SK-N-SH (cell line): ENCODE measurements at regions not wholly inside any gene's neighbourhood (a gene's known extent, or its start where the extent isn't known, plus 50 kb on each side); places are given as distances from the start of the nearest gene placed in this dataset.

ENCODE experiments used
- CTCF ChIA-PET: fragments of 300-600, 350-600 bp; formaldehyde crosslinking; extraction: SDS; loops from one replicate; lab custom pipeline; 2021; lab: Yijun Ruan, JAX
- POLR2A ChIA-PET: fragments of 350-600 bp; sonication (Branson Sonifier 250); formaldehyde crosslinking; extraction: SDS; loops from one replicate; lab custom pipeline; 2020; ENCODE audit warnings: antibody characterized with exemption, inconsistent platforms; lab: Yijun Ruan, JAX
- DNase-seq: peaks from one replicate; pipeline ENCODE4 v3.0.0; 2012
- H2AFZ ChIP-seq: fragments of 200-600 bp; sonication (generic); 2 replicates; pipeline ENCODE4 v1.8.1; 2016; ENCODE audit warnings: antibody characterized with exemption, mild to moderate bottlenecking, low read depth
- H3F3A ChIP-seq: fragments of 200-600 bp; sonication (generic); replicated peaks from 2 replicates; pipeline ENCODE3; 2016; ENCODE audit warnings: antibody characterized with exemption, mild to moderate bottlenecking; ENCODE audit not compliant: insufficient read depth
- H3K27ac ChIP-seq, 2 experiments: fragments of 200-500 bp in 1 of 2; fragments of 200-600 bp in 1 of 2; sonication (Bioruptor generic) in 1 of 2; sonication (generic), shearing (Covaris generic) in 1 of 2; 2 replicates each; pipeline versions ENCODE4 v1.5.1 to v1.6.1; 2014 to 2016; ENCODE audit warnings: low read depth in 2 of 2, inconsistent platforms in 1 of 2, low read length in 1 of 2, mild to moderate bottlenecking in 1 of 2, mixed read lengths in 1 of 2
- H3K27me3 ChIP-seq: fragments of 200-600 bp; sonication (generic), shearing (Covaris generic); 2 replicates; pipeline ENCODE4 v1.6.1; 2016; ENCODE audit warnings: mixed run types; ENCODE audit not compliant: insufficient read depth
- H3K36me3 ChIP-seq, 2 experiments: fragments of 200-500 bp in 1 of 2; fragments of 200-600 bp in 1 of 2; sonication (Bioruptor generic) in 1 of 2; sonication (generic) in 1 of 2; replicated peaks in 1 of 2; 2 replicates each; pipeline versions ENCODE3 to v1.5.1; 2014 to 2016; ENCODE audit warnings: low read length in 1 of 2, mild to moderate bottlenecking in 1 of 2; ENCODE audit not compliant: insufficient read depth in 2 of 2, control insufficient read depth in 1 of 2
- H3K4me1 ChIP-seq, 2 experiments: fragments of 200-500 bp in 1 of 2; fragments of 200-600 bp in 1 of 2; sonication (Bioruptor generic) in 1 of 2; sonication (generic), shearing (Covaris generic) in 1 of 2; 2 replicates each; pipeline versions ENCODE4 v1.5.1 to v1.6.1; 2014 to 2016; ENCODE audit warnings: low read depth in 1 of 2, low read length in 1 of 2, mixed run types in 1 of 2; ENCODE audit not compliant: insufficient read depth in 2 of 2, control insufficient read depth in 1 of 2
- H3K4me2 ChIP-seq: fragments of 200-600 bp; sonication (generic), shearing (Covaris generic); 2 replicates; pipeline ENCODE4 v1.6.1; 2017; ENCODE audit warnings: mixed run types
- H3K4me3 ChIP-seq, 2 experiments: fragments of 200-500 bp in 1 of 2; fragments of 200-600 bp in 1 of 2; sonication (Bioruptor generic) in 1 of 2; sonication (generic), shearing (Covaris generic) in 1 of 2; 2 replicates each; pipeline versions ENCODE4 v1.5.1 to v1.8.1; 2014 to 2016; ENCODE audit warnings: low read depth in 2 of 2, inconsistent platforms in 1 of 2, low read length in 1 of 2, mild to moderate bottlenecking in 1 of 2, mixed read lengths in 1 of 2, moderate library complexity in 1 of 2
- H3K79me2 ChIP-seq: fragments of 200-600 bp; sonication (generic); 2 replicates; pipeline ENCODE4 v1.8.1; 2017; ENCODE audit warnings: mild to moderate bottlenecking; ENCODE audit not compliant: insufficient read depth
- H3K9ac ChIP-seq: fragments of 200-600 bp; sonication (generic); 2 replicates; pipeline ENCODE4 v1.6.1; 2017; ENCODE audit warnings: mixed run types
- H3K9me2 ChIP-seq: fragments of 200-600 bp; sonication (generic); 2 replicates; pipeline ENCODE4 v1.6.1; 2017; ENCODE audit warnings: mixed run types
- H3K9me3 ChIP-seq: fragments of 200-600 bp; sonication (generic); 2 replicates; pipeline ENCODE4 v1.6.1; 2017; ENCODE audit warnings: mixed run types, mild to moderate bottlenecking, moderate library complexity
- H4K20me1 ChIP-seq: fragments of 200-600 bp; sonication (generic); 2 replicates; pipeline ENCODE4 v1.6.1; 2017; ENCODE audit warnings: mild to moderate bottlenecking, mixed run types; ENCODE audit not compliant: insufficient read depth
- ELF1 ChIP-seq: IDR thresholded peaks from 2 replicates; pipeline ENCODE4 v1.4.0; 2012
- EZH2phosphoT487 ChIP-seq: fragments of 200-600 bp; sonication (generic); IDR thresholded peaks from 2 replicates; pipeline ENCODE4 v1.6.1; 2017; ENCODE audit warnings: low read depth, mixed run types, mild to moderate bottlenecking, antibody characterized with exemption, moderate library complexity, borderline replicate concordance
- FOXM1 ChIP-seq: IDR thresholded peaks from 2 replicates; pipeline ENCODE4 v1.4.0; 2012; ENCODE audit warnings: low read depth, mild to moderate bottlenecking
- JUND ChIP-seq: IDR thresholded peaks from 2 replicates; pipeline ENCODE4 v1.4.0; 2012
- RAD21 ChIP-seq: IDR thresholded peaks from 2 replicates; pipeline ENCODE4 v1.6.1; 2012; ENCODE audit warnings: mild to moderate bottlenecking, low read length
- RCOR1 ChIP-seq: fragments of 150-350 bp; IDR thresholded peaks from 2 replicates; pipeline ENCODE4 v1.6.1; 2017; ENCODE audit warnings: antibody characterized with exemption, low read length
- SIN3A ChIP-seq: IDR thresholded peaks from 2 replicates; pipeline ENCODE4 v1.6.1; 2012; ENCODE audit warnings: low read depth, mild to moderate bottlenecking, low read length, moderate library complexity, borderline replicate concordance
- TAF1 ChIP-seq: IDR thresholded peaks from 2 replicates; pipeline ENCODE4 v1.6.1; 2012; ENCODE audit warnings: low read depth, mild to moderate bottlenecking, low read length, moderate library complexity, borderline replicate concordance
- TEAD4 ChIP-seq: IDR thresholded peaks from 2 replicates; pipeline ENCODE4 v1.4.0; 2012; ENCODE audit warnings: mild to moderate bottlenecking, borderline replicate concordance; ENCODE audit not compliant: insufficient read depth
- WGBS: methylation state at CpG from one replicate; pipeline ENCODE4 v1.1.6; 2017; ENCODE audit warnings: low lambda C conversion rate; 5-methylcytosine and 5-hydroxymethylcytosine counted together
- TF ChIP-seq, protein P1 (sequence below): fragments of 150-350 bp; IDR thresholded peaks from 2 replicates; pipeline ENCODE4 v1.6.1; 2017; ENCODE audit warnings: antibody characterized with exemption, low read length, low read depth, borderline replicate concordance
- TF ChIP-seq, protein P2 (sequence below): IDR thresholded peaks from 2 replicates; pipeline ENCODE4 v1.4.0; 2012; ENCODE audit warnings: low read depth
- TF ChIP-seq, protein P3 (sequence below): IDR thresholded peaks from 2 replicates; pipeline ENCODE4; 2012

DNA sequence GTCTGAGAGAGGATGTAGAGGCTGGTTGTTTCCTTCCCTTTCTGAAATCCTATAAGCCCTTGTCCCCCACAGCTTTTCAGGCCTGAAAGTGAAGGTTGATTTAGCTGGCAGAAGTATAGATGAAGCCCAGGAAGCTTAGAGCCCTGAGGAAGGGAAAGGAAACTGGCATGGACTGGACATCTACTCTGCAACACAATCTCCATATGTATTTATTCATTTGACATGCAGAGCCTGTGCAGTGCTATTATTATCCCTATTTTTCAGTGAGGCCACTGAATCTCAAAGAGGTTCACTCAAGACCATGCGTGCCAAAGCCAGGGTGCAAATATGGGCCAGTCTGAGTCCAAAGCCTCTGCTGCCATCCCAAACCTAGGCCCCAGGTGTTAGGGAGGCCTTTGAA is 78.5 kb upstream of the KCND3 start:
- WGBS, result no CpG with 5 or more reads among the region's 1 CpG
- TF ChIP-seq TEAD4 (no peak), EZH2phosphoT487 (no peak), SIN3A (no peak), RAD21 (no peak), RCOR1 (no peak), FOXM1 (no peak)
- Histone ChIP-seq H3K9me3 (no peaks in the 10 kb centered on the region; the same call in 1 of the 2 replicates), H3K27me3 (no peaks in the 10 kb centered on the region), H3K9ac (no peak overlapping the region), H3K9me2 (no peaks in the 10 kb centered on the region), H3K4me1 (no peaks in the 10 kb centered on the region; a peak in 1 of 4 replicates), H2AFZ (no peak overlapping the region), H3F3A (no peaks in the 10 kb centered on the region), H3K79me2 (no peaks in the 10 kb centered on the region), H3K4me2 (no peak overlapping the region), H3K27ac (no peak overlapping the region), H4K20me1 (no peaks in the 10 kb centered on the region), H3K4me3 (no peak overlapping the region), H3K36me3 (no peaks in the 10 kb centered on the region)
- ChIA-PET CTCF (no interaction called here), POLR2A (no interaction called here)
- DNase-seq, result no peak

DNA sequence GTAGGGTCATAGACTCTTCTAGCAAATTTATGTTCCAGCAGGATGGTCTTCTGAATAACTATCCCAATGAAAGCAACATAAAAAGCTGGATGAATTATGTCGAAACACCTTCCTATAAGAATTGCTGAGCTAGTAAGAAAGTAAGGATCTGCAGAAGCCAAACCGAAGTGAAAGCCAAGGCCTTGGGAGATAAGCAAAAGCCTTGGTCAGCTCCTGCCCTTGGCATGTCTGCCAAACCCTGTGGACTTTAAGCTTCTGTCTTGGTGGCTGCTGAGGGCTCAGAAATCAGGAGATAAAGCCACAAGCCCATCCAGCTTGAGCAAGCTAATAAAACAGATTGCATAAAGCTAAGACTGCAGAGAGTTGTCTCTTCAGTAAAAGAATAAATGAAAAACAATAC is 81.2 kb upstream of the KCND3 start:
- H4K20me1 ChIP-seq, result no peaks in the 10 kb centered on the region
- no peaks in the 10 kb centered on the region for H3K27me3 ChIP-seq
- no peaks in the 10 kb centered on the region; the same call in 1 of the 2 replicates for H3K9me3 ChIP-seq
- TF ChIP-seq, protein P1, sequence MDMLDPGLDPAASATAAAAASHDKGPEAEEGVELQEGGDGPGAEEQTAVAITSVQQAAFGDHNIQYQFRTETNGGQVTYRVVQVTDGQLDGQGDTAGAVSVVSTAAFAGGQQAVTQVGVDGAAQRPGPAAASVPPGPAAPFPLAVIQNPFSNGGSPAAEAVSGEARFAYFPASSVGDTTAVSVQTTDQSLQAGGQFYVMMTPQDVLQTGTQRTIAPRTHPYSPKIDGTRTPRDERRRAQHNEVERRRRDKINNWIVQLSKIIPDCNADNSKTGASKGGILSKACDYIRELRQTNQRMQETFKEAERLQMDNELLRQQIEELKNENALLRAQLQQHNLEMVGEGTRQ, result no peak
- TF ChIP-seq TAF1, result no peak
- TF ChIP-seq, protein P2, sequence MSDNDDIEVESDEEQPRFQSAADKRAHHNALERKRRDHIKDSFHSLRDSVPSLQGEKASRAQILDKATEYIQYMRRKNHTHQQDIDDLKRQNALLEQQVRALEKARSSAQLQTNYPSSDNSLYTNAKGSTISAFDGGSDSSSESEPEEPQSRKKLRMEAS, result no peak
- no peak for TF ChIP-seq ELF1
- TF ChIP-seq, protein P3, sequence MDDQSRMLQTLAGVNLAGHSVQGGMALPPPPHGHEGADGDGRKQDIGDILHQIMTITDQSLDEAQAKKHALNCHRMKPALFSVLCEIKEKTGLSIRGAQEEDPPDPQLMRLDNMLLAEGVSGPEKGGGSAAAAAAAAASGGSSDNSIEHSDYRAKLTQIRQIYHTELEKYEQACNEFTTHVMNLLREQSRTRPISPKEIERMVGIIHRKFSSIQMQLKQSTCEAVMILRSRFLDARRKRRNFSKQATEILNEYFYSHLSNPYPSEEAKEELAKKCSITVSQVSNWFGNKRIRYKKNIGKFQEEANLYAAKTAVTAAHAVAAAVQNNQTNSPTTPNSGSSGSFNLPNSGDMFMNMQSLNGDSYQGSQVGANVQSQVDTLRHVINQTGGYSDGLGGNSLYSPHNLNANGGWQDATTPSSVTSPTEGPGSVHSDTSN, result no peak
- no peak for TF ChIP-seq JUND
- no peak overlapping the region for H3K27ac ChIP-seq
- ChIA-PET POLR2A (no interaction called here), CTCF (no interaction called here)
- H3K4me2 ChIP-seq, result no peak overlapping the region
- no peaks in the 10 kb centered on the region for H3K36me3 ChIP-seq
- H2AFZ ChIP-seq, result no peak overlapping the region
- no peak overlapping the region for H3K9ac ChIP-seq
- H3K79me2 ChIP-seq, result no peaks in the 10 kb centered on the region
- no peaks in the 10 kb centered on the region for H3K4me1 ChIP-seq
- 9% methylated on average over 2 of the region's 2 CpGs for WGBS
- DNase-seq, result no peak
- no peaks in the 10 kb centered on the region for H3F3A ChIP-seq
- no peak overlapping the region for H3K4me3 ChIP-seq
- H3K9me2 ChIP-seq, result no peaks in the 10 kb centered on the region
